Brain microvascular endothelial cell (primary cell): ENCODE measurements at regions not wholly inside any gene's neighbourhood (a gene's known extent, or its start where the extent isn't known, plus 50 kb on each side); places are given as distances from the start of the nearest gene placed in this dataset.

Experiments
- DNase-seq: peaks from one replicate; pipeline ENCODE4 v3.0.0-alpha.2; 2020
- H3K27ac ChIP-seq: fragments of 250-450 bp; sonication (Bioruptor Pico); 2 replicates; pipeline ENCODE4 v1.5.1; 2020; ENCODE audit warnings: mild to moderate bottlenecking, moderate library complexity
- H3K27me3 ChIP-seq: fragments of 250-450 bp; sonication (Bioruptor Pico); replicated peaks from 2 replicates; pipeline ENCODE4 v1.5.1; 2020; ENCODE audit warnings: mild to moderate bottlenecking
- H3K36me3 ChIP-seq: fragments of 250-450 bp; sonication (Bioruptor Pico); replicated peaks from 2 replicates; pipeline ENCODE4 v1.5.1; 2020; ENCODE audit warnings: mild to moderate bottlenecking
- H3K4me3 ChIP-seq: 2 replicates; pipeline ENCODE4 v1.5.1; 2011; ENCODE audit warnings: low read depth, mild to moderate bottlenecking, control low read depth, low read length, moderate library complexity
- in situ Hi-C: cut with HindIII; loops from 2 replicates; pipeline ENCODE4 v1.10.0; 2017; ENCODE audit warnings: low sequenced_read_pairs, low pct_ligation_motif_present
- TF ChIP-seq, protein P1 (sequence below): IDR thresholded peaks from 2 replicates; pipeline ENCODE4 v1.5.1; 2011; ENCODE audit warnings: low read depth, mild to moderate bottlenecking, moderate library complexity, low read length, control low read depth, inconsistent platforms; ENCODE audit errors: missing control alignments

DNA sequence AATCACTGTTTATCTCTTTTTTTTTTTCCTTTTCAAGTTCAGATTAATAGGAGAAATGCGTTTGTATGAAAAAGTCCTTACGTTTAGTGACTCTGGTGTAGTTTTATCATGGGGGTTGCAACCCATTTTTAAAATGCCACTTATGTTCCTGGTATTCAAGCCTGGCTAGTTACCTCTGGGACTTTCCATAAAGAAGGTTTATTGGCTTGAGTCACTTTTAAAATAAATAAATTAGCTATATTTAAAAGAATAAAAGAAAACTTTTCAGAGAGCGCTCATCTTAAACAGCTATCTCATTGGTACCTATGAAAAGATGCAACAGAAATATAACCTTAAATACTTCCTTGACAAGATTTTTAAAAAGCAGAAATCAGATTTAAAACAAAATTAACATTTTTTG lies 275.0 kb upstream of the IL1RAPL1 start:
- no peak for DNase-seq
- no peaks in the 10 kb centered on the region for H3K36me3 ChIP-seq
- TF ChIP-seq, protein P1, sequence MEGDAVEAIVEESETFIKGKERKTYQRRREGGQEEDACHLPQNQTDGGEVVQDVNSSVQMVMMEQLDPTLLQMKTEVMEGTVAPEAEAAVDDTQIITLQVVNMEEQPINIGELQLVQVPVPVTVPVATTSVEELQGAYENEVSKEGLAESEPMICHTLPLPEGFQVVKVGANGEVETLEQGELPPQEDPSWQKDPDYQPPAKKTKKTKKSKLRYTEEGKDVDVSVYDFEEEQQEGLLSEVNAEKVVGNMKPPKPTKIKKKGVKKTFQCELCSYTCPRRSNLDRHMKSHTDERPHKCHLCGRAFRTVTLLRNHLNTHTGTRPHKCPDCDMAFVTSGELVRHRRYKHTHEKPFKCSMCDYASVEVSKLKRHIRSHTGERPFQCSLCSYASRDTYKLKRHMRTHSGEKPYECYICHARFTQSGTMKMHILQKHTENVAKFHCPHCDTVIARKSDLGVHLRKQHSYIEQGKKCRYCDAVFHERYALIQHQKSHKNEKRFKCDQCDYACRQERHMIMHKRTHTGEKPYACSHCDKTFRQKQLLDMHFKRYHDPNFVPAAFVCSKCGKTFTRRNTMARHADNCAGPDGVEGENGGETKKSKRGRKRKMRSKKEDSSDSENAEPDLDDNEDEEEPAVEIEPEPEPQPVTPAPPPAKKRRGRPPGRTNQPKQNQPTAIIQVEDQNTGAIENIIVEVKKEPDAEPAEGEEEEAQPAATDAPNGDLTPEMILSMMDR = no peak
- H3K4me3 ChIP-seq = no peak overlapping the region
- no peaks in the 10 kb centered on the region for H3K27me3 ChIP-seq
- in situ Hi-C loops = no loop called here
- no peak overlapping the region for H3K27ac ChIP-seq

DNA sequence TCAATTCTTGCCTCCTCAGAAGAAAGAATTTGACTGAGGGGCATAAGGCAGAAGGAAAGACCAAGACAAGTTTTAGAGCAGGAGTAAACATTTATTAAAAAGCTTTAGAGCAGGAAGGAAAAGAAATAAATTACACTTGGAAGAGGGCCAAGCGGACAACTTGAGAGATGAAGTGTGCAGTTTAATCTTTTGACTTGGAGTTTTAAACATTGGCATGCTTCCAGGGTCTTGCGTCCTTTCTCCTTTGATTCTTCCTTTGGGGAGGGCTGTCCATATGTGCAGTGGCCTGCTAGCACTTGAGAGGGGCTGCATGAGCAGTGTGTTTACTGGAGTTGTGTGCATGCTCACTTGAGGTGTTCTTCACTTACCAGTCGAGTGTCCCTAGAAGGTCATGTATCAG lies 275.8 kb upstream of the IL1RAPL1 start:
- Histone ChIP-seq H3K27me3 (no peaks in the 10 kb centered on the region), H3K4me3 (no peak overlapping the region), H3K36me3 (no peaks in the 10 kb centered on the region), H3K27ac (no peak overlapping the region)
- no peak for DNase-seq
- in situ Hi-C loops = no loop called here
- TF ChIP-seq, protein P1 = no peak

DNA sequence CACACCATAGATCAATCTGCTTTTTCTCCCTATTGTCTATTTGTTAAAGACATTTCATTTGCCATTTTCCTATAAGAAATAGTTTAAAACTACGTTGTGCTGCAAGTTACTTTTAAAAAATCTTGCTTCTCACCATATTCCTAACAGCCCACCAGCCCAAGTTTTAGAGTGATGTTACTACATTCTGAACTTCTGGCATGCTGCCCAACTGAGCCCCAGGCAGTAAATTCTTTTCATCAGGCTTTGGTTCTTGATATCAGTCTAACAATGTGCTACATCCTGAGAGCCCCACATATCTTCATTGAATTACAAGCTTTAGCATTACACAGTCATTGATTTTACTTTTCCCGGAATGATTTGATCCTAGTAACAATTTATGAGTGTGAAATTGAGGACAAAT lies 283.8 kb upstream of the IL1RAPL1 start:
- no peaks in the 10 kb centered on the region for H3K36me3 ChIP-seq
- in situ Hi-C loops = no loop called here
- H3K4me3 ChIP-seq = no peak overlapping the region
- H3K27ac ChIP-seq = no peak overlapping the region
- TF ChIP-seq, protein P1 = no peak
- DNase-seq = no peak
- no peaks in the 10 kb centered on the region for H3K27me3 ChIP-seq

GRCh38 chrX:28278726-28279125 lies 297.5 kb upstream of the DCAF8L1 start:
- TF ChIP-seq, protein P1 = no peak
- H3K27ac ChIP-seq = no peak overlapping the region
- H3K36me3 ChIP-seq = no peaks in the 10 kb centered on the region
- no peak overlapping the region for H3K4me3 ChIP-seq
- DNase-seq = no peak
- in situ Hi-C loops = no loop called here
- no peaks in the 10 kb centered on the region for H3K27me3 ChIP-seq

- Histone ChIP-seq H3K36me3 (no peaks in the 10 kb centered on the region), H3K27ac (no peak overlapping the region), H3K27me3 (no peaks in the 10 kb centered on the region), H3K4me3 (no peak overlapping the region)
- DNase-seq = peak; percentile 12
- in situ Hi-C loops = no loop called here
- TF ChIP-seq, protein P1 = no peak
Observed at GRCh38 chrX:28278251-28278650, 297.0 kb upstream of the DCAF8L1 start.

DNA sequence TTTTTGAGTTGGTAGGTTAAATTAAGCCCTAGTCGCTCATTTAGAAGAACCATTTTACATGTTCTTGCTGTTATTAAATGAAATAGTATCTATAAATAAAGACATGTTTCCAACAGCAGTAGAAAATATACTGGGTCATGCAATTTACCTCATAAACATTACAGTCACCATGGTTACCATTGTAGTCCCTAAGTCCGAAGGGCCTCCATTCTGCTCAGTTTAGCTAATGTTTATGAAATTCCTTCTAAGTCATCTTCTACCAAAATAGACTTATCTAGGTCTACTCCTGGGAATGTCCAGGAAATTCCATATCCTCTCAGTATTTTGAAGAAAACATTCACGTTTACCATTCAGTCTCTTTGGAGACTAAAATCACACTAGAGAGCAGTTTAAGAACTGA lies 292.5 kb upstream of the DCAF8L1 start:
- Histone ChIP-seq H3K4me3 (no peak overlapping the region), H3K27me3 (no peaks in the 10 kb centered on the region), H3K27ac (no peak overlapping the region), H3K36me3 (no peaks in the 10 kb centered on the region)
- DNase-seq = no peak
- in situ Hi-C loops = no loop called here
- TF ChIP-seq, protein P1 = no peak
